ENCODE measurements at regions not wholly inside any gene's neighbourhood (a gene's known extent, or its start where the extent isn't known, plus 50 kb on each side); places are given as distances from the start of the nearest gene placed in this dataset.

DNA sequence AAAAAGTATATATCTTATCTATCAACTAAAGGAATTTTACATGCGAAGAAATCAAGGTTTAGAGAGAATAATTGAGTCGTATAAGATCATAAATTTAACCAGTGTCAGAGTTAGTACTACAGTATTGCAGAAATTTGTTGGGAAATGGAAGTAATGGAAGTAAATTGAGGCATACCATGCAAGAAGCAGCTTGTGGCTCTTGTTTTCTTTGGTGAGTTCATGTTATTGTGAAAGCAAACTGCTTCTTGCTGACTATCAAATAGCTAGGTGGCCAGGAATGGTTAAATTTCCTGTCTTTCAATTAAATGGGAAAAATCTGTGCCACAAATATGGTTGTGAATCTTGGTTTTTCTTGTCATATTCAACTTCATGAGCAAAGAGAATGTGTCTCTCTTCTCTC, 652.7 kb downstream of the LMO4 start:
- TF ChIP-seq, protein P1, sequence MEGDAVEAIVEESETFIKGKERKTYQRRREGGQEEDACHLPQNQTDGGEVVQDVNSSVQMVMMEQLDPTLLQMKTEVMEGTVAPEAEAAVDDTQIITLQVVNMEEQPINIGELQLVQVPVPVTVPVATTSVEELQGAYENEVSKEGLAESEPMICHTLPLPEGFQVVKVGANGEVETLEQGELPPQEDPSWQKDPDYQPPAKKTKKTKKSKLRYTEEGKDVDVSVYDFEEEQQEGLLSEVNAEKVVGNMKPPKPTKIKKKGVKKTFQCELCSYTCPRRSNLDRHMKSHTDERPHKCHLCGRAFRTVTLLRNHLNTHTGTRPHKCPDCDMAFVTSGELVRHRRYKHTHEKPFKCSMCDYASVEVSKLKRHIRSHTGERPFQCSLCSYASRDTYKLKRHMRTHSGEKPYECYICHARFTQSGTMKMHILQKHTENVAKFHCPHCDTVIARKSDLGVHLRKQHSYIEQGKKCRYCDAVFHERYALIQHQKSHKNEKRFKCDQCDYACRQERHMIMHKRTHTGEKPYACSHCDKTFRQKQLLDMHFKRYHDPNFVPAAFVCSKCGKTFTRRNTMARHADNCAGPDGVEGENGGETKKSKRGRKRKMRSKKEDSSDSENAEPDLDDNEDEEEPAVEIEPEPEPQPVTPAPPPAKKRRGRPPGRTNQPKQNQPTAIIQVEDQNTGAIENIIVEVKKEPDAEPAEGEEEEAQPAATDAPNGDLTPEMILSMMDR (IDR thresholded peaks at IDR 0.05) = no peak

DNA sequence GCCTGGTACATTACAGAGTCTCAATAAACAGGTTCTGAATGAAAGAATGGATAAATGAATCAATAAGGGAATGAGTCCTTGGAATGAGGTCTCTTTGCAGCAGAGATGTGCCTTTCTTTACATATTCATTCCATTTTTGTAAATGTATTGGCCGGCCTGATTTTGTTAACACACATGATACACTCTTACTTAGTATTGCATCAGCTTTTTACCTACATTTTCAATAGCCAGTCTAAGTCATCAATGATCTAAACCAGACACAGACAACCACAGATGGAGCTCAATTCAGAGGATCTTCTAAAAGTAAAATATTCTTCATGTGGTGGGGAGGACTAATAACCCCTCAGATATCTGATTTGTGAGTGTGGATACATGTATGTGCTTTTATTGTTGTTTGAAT, 653.1 kb downstream of the LMO4 start:
- ATAC-seq (no peak), DNase-seq (no peak)
- TF ChIP-seq, protein P1 (IDR thresholded peaks at IDR 0.05) = no peak
- Histone ChIP-seq H3K9me3 (no peaks in the 10 kb centered on the region), H3K4me3 (no peak overlapping the region), H3K36me3 (no peaks in the 10 kb centered on the region), H3K4me1 (no peaks in the 10 kb centered on the region), H3K27ac (no peak overlapping the region), H3K27me3 (ENCODE audit: low read depth) (no peaks in the 10 kb centered on the region)
- intact Hi-C loops (cut with DNase I) = no loop called here

More for the DNA sequence above, 652.7 kb downstream of the LMO4 start:
- no peak overlapping the region for H3K4me3 ChIP-seq
- H3K9me3 ChIP-seq = no peaks in the 10 kb centered on the region
- H3K27me3 ChIP-seq (ENCODE audit: low read depth) = no peaks in the 10 kb centered on the region
- ATAC-seq = no peak
- intact Hi-C loops (cut with DNase I) = no loop called here
- no peaks in the 10 kb centered on the region for H3K36me3 ChIP-seq
- H3K27ac ChIP-seq = no peak overlapping the region
- no peaks in the 10 kb centered on the region for H3K4me1 ChIP-seq
- DNase-seq = no peak

DNA sequence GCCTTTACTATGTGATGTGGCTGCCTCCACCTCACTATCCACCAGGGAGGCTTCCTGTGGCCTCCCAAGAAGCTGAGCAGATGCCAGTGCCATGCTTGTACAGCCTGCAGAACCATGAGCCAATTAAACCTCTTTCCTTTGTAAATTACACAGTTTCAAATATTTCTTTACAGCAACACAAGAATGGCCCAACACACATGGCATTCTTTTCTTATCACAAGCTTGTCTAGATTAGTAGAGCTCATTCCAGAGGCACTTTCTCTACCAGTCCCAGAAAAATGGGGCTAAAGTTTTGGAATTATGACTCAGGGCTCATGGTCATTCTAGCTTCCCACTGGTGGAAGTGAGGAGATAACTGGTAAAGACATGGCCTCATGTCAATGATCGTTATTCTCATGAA, 655.2 kb downstream of the LMO4 start:
- Histone ChIP-seq H3K4me1 (no peaks in the 10 kb centered on the region), H3K27ac (no peak overlapping the region), H3K36me3 (no peaks in the 10 kb centered on the region), H3K4me3 (no peak overlapping the region), H3K27me3 (ENCODE audit: low read depth) (no peaks in the 10 kb centered on the region), H3K9me3 (no peaks in the 10 kb centered on the region)
- DNase-seq (no peak), ATAC-seq (no peak)
- TF ChIP-seq, protein P1 (IDR thresholded peaks at IDR 0.05) = no peak
- intact Hi-C loops (cut with DNase I) = no loop called here

DNA sequence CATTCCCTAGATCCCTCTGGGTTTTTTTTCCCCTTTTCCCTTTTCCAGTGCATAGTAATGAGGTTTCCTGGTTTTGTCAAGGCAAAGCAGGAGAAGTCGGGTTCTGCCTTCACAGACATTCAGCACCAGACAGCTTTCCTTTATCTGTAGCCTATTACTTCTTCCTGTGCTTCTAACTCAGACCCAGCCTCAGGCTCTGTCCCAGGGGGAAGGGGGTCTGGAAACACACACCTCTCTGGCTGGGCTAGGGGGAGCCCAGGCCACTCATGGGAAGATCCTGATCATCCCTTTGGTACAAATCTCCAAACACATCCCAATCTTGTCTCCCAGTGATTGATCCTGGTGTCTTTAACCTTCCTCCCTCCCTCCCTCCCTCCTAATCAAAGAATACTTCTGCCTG, 656.4 kb downstream of the LMO4 start:
- no peaks in the 10 kb centered on the region for H3K4me1 ChIP-seq
- H3K27me3 ChIP-seq (ENCODE audit: low read depth) = no peaks in the 10 kb centered on the region
- no peak overlapping the region for H3K4me3 ChIP-seq
- no peaks in the 10 kb centered on the region for H3K36me3 ChIP-seq
- no peak overlapping the region for H3K27ac ChIP-seq
- TF ChIP-seq, protein P1 (IDR thresholded peaks at IDR 0.05) = no peak
- H3K9me3 ChIP-seq = no peaks in the 10 kb centered on the region
- intact Hi-C loops (cut with DNase I) = no loop called here
- DNase-seq (no peak), ATAC-seq (no peak)

DNA sequence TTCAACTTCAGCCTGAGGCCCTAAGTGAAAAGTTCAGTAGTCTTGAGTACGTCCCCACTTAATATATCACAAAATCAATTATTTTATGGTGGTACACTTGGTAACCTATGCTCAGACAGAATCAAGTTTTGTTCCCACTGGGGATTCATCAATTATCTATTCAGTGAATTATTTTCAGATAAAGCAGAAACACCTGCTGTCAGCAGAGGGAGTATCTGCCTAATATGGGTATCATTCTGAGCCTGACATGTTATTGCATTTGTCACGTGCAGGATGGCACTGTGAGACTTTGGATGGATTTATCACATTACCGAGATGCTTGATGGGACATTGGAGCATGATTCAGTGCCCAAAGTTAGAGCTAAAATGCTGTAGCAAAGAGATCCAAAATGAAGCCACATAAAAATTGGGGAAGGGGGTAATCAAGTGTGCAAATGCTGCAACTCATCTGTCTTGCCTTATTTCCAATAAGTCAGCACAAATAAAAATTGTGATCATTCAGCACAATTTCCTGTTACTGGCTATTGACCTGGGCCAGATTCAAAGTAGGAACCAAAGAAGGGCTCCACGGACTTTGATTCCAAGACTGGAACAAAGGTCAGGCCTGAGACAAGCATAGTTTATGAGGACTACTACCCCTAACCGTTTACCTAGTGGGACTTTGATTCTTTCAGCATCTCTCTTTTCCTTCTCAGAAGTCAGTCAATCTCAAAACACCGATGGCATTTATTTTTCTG, 657.6 kb downstream of the LMO4 start:
- intact Hi-C loops (cut with DNase I) = no loop called here
- Histone ChIP-seq H3K4me1 (no peaks in the 10 kb centered on the region), H3K9me3 (no peaks in the 10 kb centered on the region), H3K27ac (no peak overlapping the region), H3K36me3 (no peaks in the 10 kb centered on the region), H3K4me3 (no peak overlapping the region), H3K27me3 (ENCODE audit: low read depth) (no peaks in the 10 kb centered on the region)
- TF ChIP-seq, protein P1 (IDR thresholded peaks at IDR 0.05) = no peak
- DNase-seq = no peak
- ATAC-seq = no peak
